H1 (cell line): ENCODE measurements at regions not wholly inside any gene's neighbourhood (a gene's known extent, or its start where the extent isn't known, plus 50 kb on each side); places are given as distances from the start of the nearest gene placed in this dataset.

Source experiments
- CHD7 ChIP-seq: fragments of 300-600 bp; sonication (generic); IDR thresholded peaks from 2 replicates; pipeline ENCODE4 v1.7.1; 2012; ENCODE audit warnings: low read length, moderate library complexity, mild to moderate bottlenecking, inconsistent platforms; ENCODE audit not compliant: insufficient replicate concordance
- FOSL1 ChIP-seq: IDR thresholded peaks from 2 replicates; pipeline ENCODE4 v1.6.1; 2011; ENCODE audit warnings: mild to moderate bottlenecking, low read depth, low read length, moderate library complexity; ENCODE audit not compliant: insufficient read depth
- POU5F1 ChIP-seq: IDR thresholded peaks from 2 replicates; pipeline ENCODE4 v1.6.1; 2011; ENCODE audit warnings: low read depth, mild to moderate bottlenecking, low read length, moderate library complexity
- ZNF274 ChIP-seq: IDR thresholded peaks from 2 replicates; pipeline ENCODE4 v1.7.0; 2012; ENCODE audit warnings: low read length, borderline replicate concordance; ENCODE audit errors: extremely low read depth

- TF ChIP-seq CHD7, result no peak
- TF ChIP-seq POU5F1, result no peak
- no peak for TF ChIP-seq FOSL1
- no peak for TF ChIP-seq ZNF274
Observed at GRCh38 chr7:17462131-17462631, 163.7 kb downstream of the AHR start (continued).
